H1 (cell line): ENCODE measurements at regions not wholly inside any gene's neighbourhood (a gene's known extent, or its start where the extent isn't known, plus 50 kb on each side); places are given as distances from the start of the nearest gene placed in this dataset.

Experiments
- CTCF ChIA-PET: fragments of 300-600 bp; sonication (Branson Sonifier 250); formaldehyde crosslinking; loops from one replicate; lab custom pipeline; 2021; ENCODE audit not compliant: partially characterized antibody; lab: Charles Lee
- POLR2A ChIA-PET: fragments of 300-600 bp; sonication (Branson Sonifier 250); formaldehyde crosslinking; loops from one replicate; lab custom pipeline; 2021; ENCODE audit warnings: inconsistent platforms; ENCODE audit not compliant: partially characterized antibody; lab: Charles Lee
- DNase-seq, 2 experiments: peaks; one replicate each; pipeline versions ENCODE4 v3.0.0 to v3.0.0-alpha.2; 2010 to 2022; ENCODE audit warnings: low spot score in 2 of 2, low read depth in 1 of 2, mixed read lengths in 1 of 2
- FAIRE-seq: peaks from 2 replicates; lab custom pipeline; 2011; peaks lifted over from hg19 to GRCh38; lab: Jason Lieb, UNC
- H2AFZ ChIP-seq: 2 replicates; pipeline ENCODE4 v1.8.1; 2012; ENCODE audit warnings: low read length, inconsistent platforms
- H2AK5ac ChIP-seq: 2 replicates; pipeline ENCODE4 v1.6.1; 2013; ENCODE audit warnings: low read depth, low read length
- H2BK120ac ChIP-seq: replicated peaks from 2 replicates; pipeline ENCODE3; 2013; ENCODE audit warnings: low read depth, low read length, inconsistent platforms
- H2BK12ac ChIP-seq: 2 replicates; pipeline ENCODE4 v1.6.1; 2013; ENCODE audit warnings: low read depth, low read length
- H2BK15ac ChIP-seq: 2 replicates; pipeline ENCODE4 v1.6.1; 2013; ENCODE audit warnings: low read length
- H2BK20ac ChIP-seq: 2 replicates; pipeline ENCODE4 v1.6.1; 2013; ENCODE audit warnings: low read length
- H2BK5ac ChIP-seq: 2 replicates; pipeline ENCODE4 v1.6.1; 2013; ENCODE audit warnings: low read depth, low read length
- H3K14ac ChIP-seq: 2 replicates; pipeline ENCODE4 v1.6.1; 2013; ENCODE audit warnings: inconsistent platforms; ENCODE audit not compliant: insufficient read length
- H3K18ac ChIP-seq: 2 replicates; pipeline ENCODE4 v1.6.1; 2013; ENCODE audit warnings: low read length; ENCODE audit errors: extremely low read depth
- H3K23ac ChIP-seq: 2 replicates; pipeline ENCODE4 v1.6.1; 2013; ENCODE audit warnings: inconsistent platforms; ENCODE audit not compliant: insufficient read length
- H3K23me2 ChIP-seq: 2 replicates; pipeline ENCODE4 v1.6.1; 2013; ENCODE audit warnings: low read depth, low read length
- H3K27ac ChIP-seq: 2 replicates; pipeline ENCODE4 v1.6.1; 2011; ENCODE audit warnings: low read depth, low read length, inconsistent platforms
- H3K27me3 ChIP-seq, 4 experiments: replicated peaks in 1 of 4; 1 replicate in 1 of 4; 2 replicates in 3 of 4; pipeline versions ENCODE4 v1.6.1 to v1.8.1; 2011 to 2013; ENCODE audit warnings: low read length in 3 of 4, mild to moderate bottlenecking in 3 of 4, inconsistent platforms in 2 of 4, mixed read lengths in 2 of 4, moderate library complexity in 1 of 4; ENCODE audit not compliant: control insufficient read depth in 3 of 4, insufficient read depth in 3 of 4; ENCODE audit errors: extremely low read depth in 1 of 4
- H3K36me3 ChIP-seq, 4 experiments: 2 replicates each; pipeline versions ENCODE4 v1.6.1 to v1.8.1; 2011 to 2013; ENCODE audit warnings: mild to moderate bottlenecking in 4 of 4, low read length in 3 of 4, moderate library complexity in 2 of 4, control low read depth in 1 of 4, inconsistent platforms in 1 of 4; ENCODE audit not compliant: insufficient read depth in 4 of 4, control insufficient read depth in 2 of 4
- H3K4ac ChIP-seq: replicated peaks from 2 replicates; pipeline ENCODE3; 2013; ENCODE audit warnings: low read length, low read depth, mixed read lengths, inconsistent platforms; ENCODE audit not compliant: insufficient read length
- H3K4me1 ChIP-seq, 4 experiments: replicated peaks in 1 of 4; 1 replicate in 1 of 4; 2 replicates in 3 of 4; pipeline versions ENCODE4 v1.6.1 to v1.8.1; 2011 to 2013; ENCODE audit warnings: low read length in 3 of 4, inconsistent platforms in 2 of 4, mixed read lengths in 1 of 4; ENCODE audit not compliant: insufficient read depth in 4 of 4, control insufficient read depth in 3 of 4
- H3K4me2 ChIP-seq, 2 experiments: 2 replicates each; pipeline versions ENCODE4 v1.6.1 to v1.8.1; 2011 to 2013; ENCODE audit warnings: low read depth in 2 of 2, low read length in 2 of 2, control low read depth in 1 of 2, inconsistent platforms in 1 of 2, mild to moderate bottlenecking in 1 of 2; ENCODE audit not compliant: insufficient read depth in 1 of 2
- H3K4me3 ChIP-seq, 4 experiments: fragments of 200-600, 300-600 bp in 1 of 4; sonication (generic), shearing (Covaris generic), sonication (Bioruptor Twin) in 1 of 4; 2 replicates each; pipeline versions ENCODE4 v1.5.1 to v1.8.1; 2011 to 2016; ENCODE audit warnings: low read length in 4 of 4, low read depth in 3 of 4, control low read depth in 2 of 4, inconsistent platforms in 2 of 4, mild to moderate bottlenecking in 2 of 4, mixed read lengths in 1 of 4, moderate library complexity in 1 of 4; ENCODE audit not compliant: insufficient read depth in 2 of 4; ENCODE audit errors: extremely low read depth in 1 of 4
- H3K56ac ChIP-seq: replicated peaks from 2 replicates; pipeline ENCODE3; 2013; ENCODE audit warnings: low read depth, mild to moderate bottlenecking, mixed read lengths, low read length, inconsistent platforms; ENCODE audit not compliant: insufficient read length
- H3K79me1 ChIP-seq: 2 replicates; pipeline ENCODE4 v1.6.1; 2013; ENCODE audit warnings: low read depth, low read length, control low read depth
- H3K79me2 ChIP-seq, 2 experiments: 2 replicates each; pipeline versions ENCODE4 v1.6.1 to v1.8.1; 2012 to 2013; ENCODE audit warnings: low read length in 2 of 2, mild to moderate bottlenecking in 2 of 2, inconsistent platforms in 1 of 2; ENCODE audit not compliant: insufficient read depth in 2 of 2, control insufficient read depth in 1 of 2
- H3K9ac ChIP-seq, 4 experiments: replicated peaks in 1 of 4; 1 replicate in 1 of 4; 2 replicates in 3 of 4; pipeline versions ENCODE4 v1.6.1 to v1.8.1; 2011 to 2013; ENCODE audit warnings: low read depth in 3 of 4, low read length in 3 of 4, control low read depth in 2 of 4, mild to moderate bottlenecking in 2 of 4, moderate library complexity in 2 of 4, inconsistent platforms in 1 of 4; ENCODE audit errors: extremely low read depth in 1 of 4
- H3K9me3 ChIP-seq, 2 experiments: 2 replicates each; pipeline versions ENCODE4 v1.6.1 to v1.8.1; 2012 to 2013; ENCODE audit warnings: mild to moderate bottlenecking in 2 of 2, moderate library complexity in 2 of 2, control low read depth in 1 of 2, inconsistent platforms in 1 of 2, low read depth in 1 of 2, low read length in 1 of 2, mixed read lengths in 1 of 2; ENCODE audit not compliant: insufficient read depth in 2 of 2
- H4K20me1 ChIP-seq, 2 experiments: replicated peaks in 1 of 2; 2 replicates each; pipeline versions ENCODE3 to v1.8.1; 2011 to 2013; ENCODE audit warnings: inconsistent platforms in 2 of 2, low read length in 2 of 2, mild to moderate bottlenecking in 1 of 2; ENCODE audit not compliant: insufficient read depth in 2 of 2, control insufficient read depth in 1 of 2
- H4K5ac ChIP-seq: 2 replicates; pipeline ENCODE4 v1.6.1; 2013; ENCODE audit warnings: low read length, low read depth, mixed read lengths, inconsistent platforms; ENCODE audit not compliant: insufficient read length
- H4K8ac ChIP-seq: 2 replicates; pipeline ENCODE4 v1.8.0; 2013; ENCODE audit warnings: mild to moderate bottlenecking, moderate library complexity, low read length, inconsistent platforms; ENCODE audit not compliant: insufficient read depth; ENCODE audit errors: extremely low read depth
- H4K91ac ChIP-seq: replicated peaks from 2 replicates; pipeline ENCODE3; 2013; ENCODE audit warnings: low read length, mixed read lengths, inconsistent platforms; ENCODE audit not compliant: insufficient read length
- ASH2L ChIP-seq: fragments of 200-600, 300-600 bp; sonication (generic); IDR thresholded peaks from one replicate; pipeline ENCODE4 v1.7.1; 2017; ENCODE audit warnings: low read length
- ATF3 ChIP-seq: IDR thresholded peaks from 2 replicates; pipeline ENCODE4 v1.6.1; 2011; ENCODE audit warnings: low read depth, mild to moderate bottlenecking, low read length; ENCODE audit not compliant: insufficient read depth
- BRCA1 ChIP-seq: IDR thresholded peaks from 2 replicates; pipeline ENCODE4 v1.6.1; 2012; ENCODE audit warnings: low read depth, low read length, improper control_type of control experiment
- CBX8 ChIP-seq: fragments of 300-800, 300-1000 bp; sonication (generic); IDR thresholded peaks from 2 replicates; pipeline ENCODE4 v1.7.1; 2016; ENCODE audit warnings: low read depth, low read length, borderline replicate concordance
- RAD21 ChIP-seq, 2 experiments: IDR thresholded peaks in 1 of 2; conservative IDR thresholded peaks in 1 of 2; 2 replicates each; pipeline ENCODE4 v1.6.1; 2011; ENCODE audit warnings: low read depth in 2 of 2, low read length in 2 of 2, improper control_type of control experiment in 1 of 2, inconsistent platforms in 1 of 2, mild to moderate bottlenecking in 1 of 2, moderate library complexity in 1 of 2
- RNF2 ChIP-seq: fragments of 200-900, 300-1000 bp; sonication (generic); IDR thresholded peaks from 2 replicates; pipeline ENCODE4 v1.7.1; 2016; ENCODE audit warnings: borderline replicate concordance, low read depth, mild to moderate bottlenecking, antibody characterized with exemption, low read length; ENCODE audit not compliant: poor library complexity, severe bottlenecking; ENCODE audit errors: missing control alignments
- RXRA ChIP-seq: IDR thresholded peaks from 2 replicates; pipeline ENCODE4 v1.6.1; 2011; ENCODE audit warnings: low read depth, mild to moderate bottlenecking, low read length, moderate library complexity; ENCODE audit not compliant: insufficient read depth
- TEAD4 ChIP-seq: IDR thresholded peaks from 2 replicates; pipeline ENCODE4 v1.6.1; 2012; ENCODE audit warnings: low read depth, low read length, inconsistent platforms, mixed read lengths
- YY1 ChIP-seq: IDR thresholded peaks from 2 replicates; pipeline ENCODE4 v1.6.1; 2011; ENCODE audit warnings: low read depth, mild to moderate bottlenecking, low read length
- ZNF274 ChIP-seq: IDR thresholded peaks from 2 replicates; pipeline ENCODE4 v1.7.0; 2012; ENCODE audit warnings: low read length, borderline replicate concordance; ENCODE audit errors: extremely low read depth
- WGBS, 2 experiments: shearing (Covaris generic) in 1 of 2; methylation state at CpG; one replicate each; pipeline versions ENCODE4 v1.1.6 to v1.1.7; 2013 to 2015; ENCODE audit warnings: low lambda C conversion rate in 2 of 2, mixed read lengths in 2 of 2, inconsistent platforms in 1 of 2, low coverage in 1 of 2, missing lambda C conversion rate in 1 of 2; ENCODE audit not compliant: insufficient replicate concordance in 2 of 2, insufficient coverage in 1 of 2, insufficient read length in 1 of 2; ENCODE audit errors: extremely low coverage in 1 of 2, missing lambda C conversion rate in 1 of 2; 5-methylcytosine and 5-hydroxymethylcytosine counted together

- H2BK20ac ChIP-seq, result no peak overlapping the region
- 88% methylated on average over 6 of the region's 6 CpGs; no CpG with 5 or more reads in 1 of the 2 experiments for WGBS, 2 experiments
- no peaks in the 10 kb centered on the region for H3K79me2 ChIP-seq
- H3K9me3 ChIP-seq, result no peaks in the 10 kb centered on the region
- no peak overlapping the region for H2BK120ac ChIP-seq
- H4K8ac ChIP-seq, result no peak overlapping the region
- no peak for DNase-seq
- no peaks in the 10 kb centered on the region for H3K36me3 ChIP-seq
- no peak overlapping the region for H2AFZ ChIP-seq
- no peak overlapping the region for H3K4ac ChIP-seq
- no peak overlapping the region for H4K91ac ChIP-seq
- no peak for FAIRE-seq
- peaks cover 0 to 3% (median 0%) of the 10 kb centered on the region in 4 experiments; a peak in 1 of 7 replicates for H3K4me1 ChIP-seq
- H3K27me3 ChIP-seq, result no peaks in the 10 kb centered on the region
- H2BK12ac ChIP-seq, result no peak overlapping the region
- H4K5ac ChIP-seq, result no peak overlapping the region
- no peaks in the 10 kb centered on the region for H3K23me2 ChIP-seq
- H3K79me1 ChIP-seq, result no peaks in the 10 kb centered on the region
- H2BK15ac ChIP-seq, result no peak overlapping the region
- no peak overlapping the region for H3K56ac ChIP-seq
- no peak overlapping the region for H3K9ac ChIP-seq
- H4K20me1 ChIP-seq, result no peaks in the 10 kb centered on the region
- H3K4me3 ChIP-seq, result no peak overlapping the region
- H3K23ac ChIP-seq, result no peak overlapping the region
- CTCF ChIA-PET, result interaction anchor here (0.7 to 1.0 kb wide), 2 partner anchors 83 to 735 kb away, joined by 3 read pairs; no protein-coding TSS in a partner anchor
- no peak for TF ChIP-seq RXRA
- TF ChIP-seq ATF3, result no peak
- TF ChIP-seq CBX8, result no peak
- no peak for TF ChIP-seq ZNF274
- TF ChIP-seq RNF2, result no peak
- no peak for TF ChIP-seq TEAD4
- no peak for TF ChIP-seq BRCA1
- TF ChIP-seq RAD21 (IDR thresholded peaks at IDR 0.05 in 1 of 2, conservative IDR thresholded peaks at IDR 0.05 in 1 of 2; ENCODE audit: low read depth in 2 of 2, low read length in 2 of 2), result no peak
- no peak for TF ChIP-seq ASH2L
- TF ChIP-seq YY1, result no peak
- no peak overlapping the region for H3K27ac ChIP-seq
- H2BK5ac ChIP-seq, result no peak overlapping the region
- H3K4me2 ChIP-seq, result no peak overlapping the region
- H2AK5ac ChIP-seq, result no peak overlapping the region
- POLR2A ChIA-PET, result no interaction called here
- no peak overlapping the region for H3K18ac ChIP-seq
- no peak overlapping the region for H3K14ac ChIP-seq
These were observed 75.0 kb downstream of the HMHB1 start for GRCh38 chr5:143886651-143887638.
